GM18907 (cell line): ENCODE measurements at regions not wholly inside any gene's neighbourhood (a gene's known extent, or its start where the extent isn't known, plus 50 kb on each side); places are given as distances from the start of the nearest gene placed in this dataset.
"Not testable (repeated sequence)": the region's sequence is repeated elsewhere in the genome, so short reads cannot be mapped to it uniquely, and the experiment has no call there.

Experiments
- ATAC-seq: cut with Tn5 transposase; IDR thresholded peaks from one replicate; pipeline ENCODE4 v1.9.1; 2021; ENCODE audit warnings: mild to moderate bottlenecking, moderate library complexity; ENCODE audit not compliant: unreplicated experiment

DNA sequence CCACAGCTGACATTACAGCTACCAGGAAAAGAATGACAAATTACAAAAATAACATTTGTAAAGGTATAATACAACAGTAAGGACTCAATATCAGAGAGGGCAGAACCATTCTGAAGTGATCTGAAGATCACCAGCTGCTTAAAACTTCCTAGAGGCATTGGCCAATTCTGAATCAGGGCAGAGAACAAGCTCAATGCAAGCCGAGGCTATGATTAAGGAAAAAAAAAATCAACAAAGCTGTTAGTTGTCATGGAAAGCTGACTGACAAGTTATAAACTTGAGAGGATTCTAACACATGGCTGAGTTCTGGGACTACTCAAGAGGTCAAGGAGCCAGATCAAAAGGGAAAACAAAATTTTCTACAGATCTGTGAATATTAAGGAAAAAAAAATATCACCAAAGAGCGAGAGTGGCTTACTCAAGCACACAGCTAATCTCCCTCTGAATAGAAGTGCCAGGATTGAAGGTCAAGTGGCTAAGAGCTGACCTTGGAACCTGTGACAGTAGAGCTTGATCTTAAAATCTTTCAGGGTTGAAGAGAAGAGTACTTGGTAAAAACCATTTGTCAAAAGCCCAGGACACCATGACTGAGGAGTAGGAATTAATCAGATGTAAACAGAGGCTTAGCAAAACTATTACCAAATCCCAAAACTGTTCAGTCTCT, 383.4 kb downstream of the USP25 start:
- no peak for ATAC-seq

DNA sequence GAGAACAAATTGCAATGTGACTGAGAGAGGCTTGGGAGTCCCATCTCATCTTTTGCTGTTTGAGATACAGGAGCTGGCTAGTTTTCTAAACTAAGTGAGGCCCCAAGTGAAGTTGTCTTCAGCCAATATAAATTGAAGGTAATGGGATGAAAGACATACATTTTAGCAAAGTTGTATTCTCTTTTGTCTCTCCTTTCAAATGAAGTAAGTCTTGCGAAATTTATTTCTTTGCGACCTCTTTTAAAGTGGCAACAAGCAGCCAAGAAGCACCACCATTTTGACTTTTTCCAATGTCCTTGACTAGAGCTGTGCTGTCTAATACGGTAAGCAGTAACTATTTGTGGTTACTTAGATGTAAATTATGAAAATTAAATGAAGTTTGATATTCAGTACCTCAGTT, 385.7 kb downstream of the USP25 start:
- no peak for ATAC-seq

DNA sequence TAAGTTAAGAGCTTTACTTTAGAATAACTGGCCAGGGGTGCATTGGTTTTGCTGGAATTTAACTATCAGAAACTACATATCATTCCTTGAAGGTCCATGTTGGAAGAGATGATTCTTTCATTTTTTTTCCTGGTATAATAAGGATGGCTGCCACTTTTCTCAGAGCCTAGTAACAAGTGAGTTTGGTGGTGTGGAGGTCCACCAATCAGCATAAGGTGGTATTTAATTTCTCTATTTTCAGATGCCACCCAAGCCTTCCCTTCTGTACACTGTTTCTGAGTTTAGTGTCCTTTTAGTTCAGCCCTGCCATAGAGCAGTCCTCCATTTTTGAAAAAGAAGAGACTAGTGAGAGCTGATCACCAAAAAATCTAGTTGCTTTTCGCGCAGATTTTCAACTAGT, 386.3 kb downstream of the USP25 start:
- ATAC-seq: no peak

DNA sequence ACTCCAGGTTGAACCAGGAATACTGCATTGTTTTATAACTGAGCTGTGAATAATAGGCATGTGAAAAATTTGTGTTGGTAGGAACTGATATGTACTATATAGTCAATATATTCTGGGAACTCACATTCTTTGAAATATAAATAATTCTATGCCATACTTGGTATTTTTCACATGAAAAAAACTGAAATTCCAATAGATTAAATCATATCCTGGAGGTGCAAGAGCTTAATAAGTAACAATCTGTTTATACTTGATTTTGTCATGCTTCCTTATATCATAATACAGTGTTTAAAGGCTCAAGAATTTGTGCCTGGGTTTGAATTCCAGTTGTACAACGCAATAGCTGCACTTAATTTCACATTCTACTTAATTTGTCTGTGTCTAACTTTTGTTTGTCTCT, 387.0 kb downstream of the USP25 start:
- no peak for ATAC-seq

DNA sequence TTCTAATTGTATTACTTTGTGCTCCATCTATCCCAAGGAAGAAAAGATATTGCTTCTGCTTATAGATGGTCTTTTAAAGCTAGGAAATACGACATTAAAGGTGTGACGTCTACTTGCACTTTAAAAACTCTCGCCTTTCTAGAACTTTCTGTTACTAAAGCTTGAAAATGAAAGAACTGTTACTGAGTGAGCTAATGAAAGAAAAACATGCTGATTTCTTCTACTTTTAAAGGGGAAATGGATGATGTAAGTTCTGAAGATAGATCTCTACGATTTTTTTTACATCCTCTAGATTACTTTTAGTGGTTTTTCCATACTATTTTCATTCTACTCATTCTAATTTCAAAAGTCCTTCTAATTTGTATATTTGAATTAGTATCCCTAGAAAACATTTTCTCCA, 387.5 kb downstream of the USP25 start:
- ATAC-seq: no peak

DNA sequence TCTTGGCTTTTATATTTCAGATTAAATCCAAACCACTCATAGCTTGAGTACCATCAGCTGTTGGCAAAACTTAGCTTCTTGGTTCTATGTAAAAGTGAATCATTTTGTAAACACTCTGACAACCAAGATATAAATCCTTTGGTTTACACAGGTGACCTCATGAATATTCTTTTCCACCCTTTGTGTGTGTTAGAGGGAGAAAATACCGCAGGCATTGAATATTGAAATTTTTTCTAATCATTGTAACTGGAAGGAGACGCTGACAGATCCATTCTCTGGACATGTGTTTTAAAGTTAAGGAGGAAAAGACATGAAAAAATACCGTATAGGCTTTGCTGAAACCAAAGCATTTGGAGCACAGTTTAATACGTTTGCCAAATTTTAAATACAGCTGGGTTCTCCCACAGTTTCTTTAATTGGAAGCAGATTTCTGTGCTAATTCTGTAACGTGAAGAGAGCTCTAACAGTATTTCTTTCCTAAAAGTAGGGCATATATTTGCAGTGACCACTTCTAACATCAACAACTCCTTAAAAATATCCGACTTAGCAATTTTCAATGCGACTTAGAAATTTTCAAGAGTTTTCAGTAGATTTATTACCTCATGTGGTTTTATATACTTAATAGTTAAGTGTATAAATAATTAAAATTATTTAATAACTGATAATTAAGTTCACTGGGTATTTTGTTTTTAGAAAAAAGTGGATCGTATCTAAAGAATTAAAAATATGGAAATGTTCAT, 388.2 kb downstream of the USP25 start:
- no peak for ATAC-seq

DNA sequence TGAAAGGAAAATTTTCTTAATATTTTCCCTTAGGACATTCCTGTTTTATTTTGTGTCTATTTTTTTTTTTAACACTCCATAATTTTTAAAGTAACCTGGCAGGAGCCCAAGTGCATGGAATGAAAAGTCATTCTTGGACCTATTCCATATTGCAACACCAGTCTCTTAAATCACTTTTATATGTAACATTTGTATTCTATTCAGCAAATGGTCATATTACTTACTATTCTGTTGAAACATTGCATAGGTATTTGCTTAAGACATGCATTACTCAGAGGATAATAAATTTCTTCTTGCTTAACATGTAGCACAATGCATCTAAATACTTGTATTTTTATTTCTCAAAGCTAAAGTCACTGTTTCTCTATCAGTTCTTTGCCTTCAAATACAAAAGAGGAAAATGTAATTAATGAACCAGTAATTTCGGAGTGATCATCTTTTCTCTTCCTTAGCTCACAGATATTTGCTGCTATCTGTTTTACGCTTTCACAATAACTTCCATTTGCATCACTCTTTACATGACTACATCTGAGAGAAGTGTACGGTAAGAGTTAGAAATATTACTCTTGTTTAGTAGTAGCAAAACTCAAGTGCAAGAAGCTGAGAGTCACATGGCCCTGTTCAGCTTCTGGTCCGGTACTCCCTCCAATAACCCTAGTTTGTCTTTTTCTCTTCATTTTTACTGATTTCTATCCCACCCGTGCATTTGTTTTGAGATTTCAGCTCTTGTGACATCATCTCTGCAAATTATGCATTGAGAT, 394.8 kb downstream of the USP25 start:
- ATAC-seq: no peak

DNA sequence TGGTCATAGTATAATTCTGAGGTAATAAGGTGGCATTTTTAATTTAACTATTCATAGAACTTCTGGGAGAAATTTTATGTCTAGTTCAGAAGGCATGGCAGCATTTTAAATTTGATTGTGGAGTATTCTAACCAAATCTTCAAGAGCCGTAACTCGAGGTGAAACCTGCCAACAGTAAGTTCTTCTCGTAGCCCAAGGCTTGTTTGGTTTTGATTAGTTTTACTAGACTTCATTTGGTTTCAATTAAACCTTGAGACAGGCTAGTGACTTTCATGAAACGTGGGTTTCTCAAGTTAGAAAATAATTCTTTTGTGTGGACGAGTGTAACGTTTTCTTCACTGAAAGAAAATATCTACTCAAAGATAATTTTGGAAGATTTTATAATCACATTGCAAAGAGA, 395.5 kb downstream of the USP25 start:
- ATAC-seq: no peak

DNA sequence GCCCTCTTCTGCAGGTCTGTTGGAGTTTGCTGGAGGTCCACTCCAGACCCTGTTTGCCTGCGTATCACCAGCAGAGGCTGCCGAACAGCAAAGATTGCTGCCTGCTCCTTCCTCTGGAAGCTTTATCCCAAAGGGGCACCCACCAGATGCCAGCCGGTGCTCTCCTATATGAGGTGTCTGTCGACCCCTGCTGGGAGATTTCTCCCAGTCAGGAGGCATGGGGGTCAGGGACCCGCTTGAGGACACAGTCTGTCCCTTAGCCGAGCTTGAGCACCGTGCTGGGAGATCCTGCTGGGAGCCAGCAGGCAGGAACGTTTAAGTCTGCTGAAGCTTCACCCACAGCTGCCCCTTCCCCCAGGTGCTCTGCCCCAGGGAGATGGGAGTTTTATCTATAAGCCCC, 402.7 kb downstream of the USP25 start:
- not testable (repeated sequence) for ATAC-seq

DNA sequence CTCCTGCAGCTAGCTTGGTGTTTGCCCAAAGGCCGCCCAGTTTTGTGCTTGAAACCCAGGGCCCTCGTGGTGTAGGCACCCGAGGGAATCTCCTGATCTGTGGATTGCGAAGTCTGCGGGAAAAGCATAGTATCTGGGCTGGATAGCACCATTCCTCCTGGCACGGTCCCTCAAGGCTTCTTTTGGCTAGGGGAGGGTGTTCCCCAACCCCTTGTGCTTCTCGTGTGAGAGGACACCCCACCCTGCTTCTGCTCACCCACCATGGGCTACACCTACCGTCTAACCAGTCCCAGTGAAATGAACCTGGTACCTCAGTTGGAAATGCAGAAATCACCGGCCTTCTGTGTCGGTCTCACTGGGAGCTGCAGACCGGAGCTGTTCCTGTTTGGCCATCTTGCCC, 403.5 kb downstream of the USP25 start:
- no peak for ATAC-seq

DNA sequence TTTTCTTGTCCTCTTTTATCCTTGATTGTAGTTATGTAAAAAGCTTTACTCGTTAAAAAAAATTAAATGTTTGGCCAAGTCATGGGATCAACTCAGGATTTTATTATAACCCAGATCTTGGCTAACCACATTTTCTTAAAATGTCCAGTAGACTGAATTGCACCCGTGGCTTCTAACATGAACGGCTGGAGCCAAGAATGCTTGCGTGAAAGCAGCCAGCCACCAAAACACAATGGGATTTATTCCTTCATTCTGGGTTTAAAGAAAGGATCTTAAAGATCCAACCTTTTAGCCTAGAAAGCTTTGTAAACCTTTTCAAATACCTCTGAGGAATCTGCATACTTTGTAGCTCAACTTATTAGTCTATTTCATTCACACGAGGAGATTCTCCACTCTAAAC, 404.4 kb downstream of the USP25 start:
- no peak for ATAC-seq

DNA sequence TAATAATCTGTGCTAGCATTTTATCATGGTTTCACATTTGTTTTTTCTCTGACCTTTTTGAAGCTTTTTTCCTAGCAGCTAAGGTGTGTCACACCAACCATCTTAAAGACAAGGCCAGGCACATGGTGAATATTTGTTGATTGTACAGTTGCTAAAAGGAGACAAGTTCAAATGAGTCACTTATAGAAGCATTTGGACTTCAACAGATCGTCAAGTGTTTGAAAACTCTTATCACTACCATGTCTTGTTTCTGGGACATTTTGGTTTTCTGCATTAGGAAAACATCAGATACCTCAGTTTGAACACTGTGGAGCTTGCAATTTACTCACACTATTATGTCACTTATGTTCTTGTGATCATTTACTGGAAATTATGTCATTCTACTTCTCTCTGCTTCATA, 407.3 kb downstream of the USP25 start:
- ATAC-seq: no peak

DNA sequence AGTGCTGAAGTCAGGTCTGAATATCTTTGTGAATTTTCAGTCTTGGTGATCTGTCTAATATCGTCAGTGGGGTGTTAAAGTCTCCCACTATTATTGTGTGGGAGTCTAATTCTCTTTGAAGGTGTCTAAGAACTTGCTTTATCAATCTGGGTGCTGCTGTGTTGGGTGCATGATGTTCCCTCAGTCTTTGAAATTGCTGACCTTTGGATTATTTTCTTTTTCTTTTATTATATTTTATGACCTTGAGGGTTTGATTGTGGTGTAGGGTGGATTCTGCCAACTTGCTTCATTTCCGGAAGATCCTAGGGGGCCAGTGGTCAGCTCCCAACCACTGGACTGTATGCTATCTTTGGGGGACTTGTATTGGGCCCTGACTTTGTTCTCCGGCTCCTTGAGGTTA, 415.3 kb downstream of the USP25 start:
- no peak for ATAC-seq

DNA sequence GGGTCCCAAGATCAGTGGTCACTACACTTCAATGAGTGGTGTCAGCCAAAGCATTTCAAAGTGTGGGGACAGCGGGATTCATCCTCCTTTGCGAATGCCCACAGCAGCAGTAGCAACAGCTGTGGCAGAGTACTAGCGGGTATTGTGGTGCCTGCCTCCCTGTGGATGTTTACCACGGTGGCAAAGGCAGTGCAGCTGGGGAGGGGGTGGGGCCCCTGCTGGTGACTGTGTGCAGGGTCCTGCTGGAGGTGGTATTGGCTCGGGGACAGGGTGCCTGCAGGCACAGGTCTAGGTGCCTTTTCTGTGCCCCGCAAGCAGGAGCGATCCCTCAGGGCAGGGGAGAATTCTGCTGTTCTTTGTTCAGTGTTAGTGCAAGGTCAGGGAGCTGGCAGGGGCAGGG, 415.7 kb downstream of the USP25 start:
- no peak for ATAC-seq

DNA sequence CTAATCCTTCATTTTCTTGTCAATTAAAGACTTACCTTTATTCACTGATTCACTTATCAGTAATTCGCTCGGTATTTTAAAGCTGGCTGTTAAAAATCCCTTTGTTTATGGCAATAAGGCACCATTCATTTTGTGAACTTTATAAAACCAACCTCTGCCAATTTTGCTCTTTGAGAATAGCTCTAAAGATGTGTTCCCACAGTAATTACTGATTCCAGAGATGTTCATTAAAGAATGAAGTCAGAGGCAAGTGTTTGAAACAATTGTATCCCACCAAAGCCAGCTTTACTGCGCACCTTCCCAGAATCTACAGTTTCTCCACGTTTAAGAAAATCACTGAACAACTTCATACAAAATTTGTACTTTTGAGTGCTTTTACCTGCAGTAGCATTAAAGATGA, 424.5 kb downstream of the USP25 start:
- no peak for ATAC-seq

DNA sequence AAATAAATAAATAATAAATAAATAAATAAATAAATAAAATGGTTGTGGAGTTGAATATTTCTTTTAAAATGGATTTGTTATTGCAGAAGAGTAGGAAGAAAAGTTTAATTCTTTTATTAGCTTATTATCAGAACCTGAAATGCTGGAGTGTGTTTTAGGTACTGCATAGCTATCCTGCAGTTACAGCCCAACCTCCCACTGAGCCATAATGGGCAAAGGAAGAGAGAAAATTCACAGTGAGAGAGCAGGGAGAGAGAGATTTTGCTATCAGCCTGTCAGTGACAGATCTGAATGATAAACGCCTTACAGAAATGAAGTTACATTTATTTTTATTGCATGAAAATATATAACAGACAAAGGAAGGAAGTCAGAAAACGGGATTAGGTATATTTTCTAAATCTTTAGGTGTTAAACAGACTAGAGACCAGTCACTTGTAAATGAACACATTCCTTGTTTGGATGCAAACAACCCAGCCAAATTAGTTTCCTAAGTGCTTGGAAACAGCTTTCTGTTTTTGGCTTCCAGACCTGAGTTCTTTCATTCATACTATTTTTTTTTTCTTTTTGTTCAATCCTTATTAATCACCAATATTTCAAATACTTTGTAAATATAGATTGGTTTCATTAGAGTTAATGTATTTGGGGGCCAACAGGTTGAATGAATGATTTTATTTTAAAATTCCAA, 425.3 kb downstream of the USP25 start:
- no peak for ATAC-seq

DNA sequence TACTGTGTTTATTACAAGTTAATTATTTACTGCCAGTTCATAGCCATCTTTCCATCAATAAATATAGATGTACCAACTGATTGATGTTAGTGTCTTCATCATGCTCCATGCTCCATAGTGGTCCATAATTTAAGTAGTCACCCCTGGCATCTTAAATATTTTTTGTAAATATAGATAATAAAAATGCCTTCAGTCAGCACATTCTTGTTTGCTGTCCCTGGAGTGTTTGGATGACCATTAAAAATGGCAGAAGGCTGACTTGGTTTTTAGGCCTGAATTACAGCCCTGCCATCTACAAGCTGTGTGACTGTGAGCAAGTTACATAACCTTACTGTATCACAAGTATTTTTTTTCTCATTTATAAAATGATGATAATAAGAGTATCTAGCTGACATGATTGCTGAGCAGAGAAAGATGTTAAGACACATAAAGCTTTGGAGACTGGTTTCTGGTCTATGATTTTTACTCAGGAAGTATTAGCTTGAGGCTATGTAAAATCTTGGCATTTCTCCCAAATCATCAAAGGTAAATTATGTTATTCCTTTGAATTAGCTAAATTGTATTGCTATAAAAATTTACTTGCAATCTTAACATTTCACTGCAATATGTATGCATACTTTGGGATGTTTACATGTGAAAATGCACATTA, 427.2 kb downstream of the USP25 start:
- no peak for ATAC-seq

DNA sequence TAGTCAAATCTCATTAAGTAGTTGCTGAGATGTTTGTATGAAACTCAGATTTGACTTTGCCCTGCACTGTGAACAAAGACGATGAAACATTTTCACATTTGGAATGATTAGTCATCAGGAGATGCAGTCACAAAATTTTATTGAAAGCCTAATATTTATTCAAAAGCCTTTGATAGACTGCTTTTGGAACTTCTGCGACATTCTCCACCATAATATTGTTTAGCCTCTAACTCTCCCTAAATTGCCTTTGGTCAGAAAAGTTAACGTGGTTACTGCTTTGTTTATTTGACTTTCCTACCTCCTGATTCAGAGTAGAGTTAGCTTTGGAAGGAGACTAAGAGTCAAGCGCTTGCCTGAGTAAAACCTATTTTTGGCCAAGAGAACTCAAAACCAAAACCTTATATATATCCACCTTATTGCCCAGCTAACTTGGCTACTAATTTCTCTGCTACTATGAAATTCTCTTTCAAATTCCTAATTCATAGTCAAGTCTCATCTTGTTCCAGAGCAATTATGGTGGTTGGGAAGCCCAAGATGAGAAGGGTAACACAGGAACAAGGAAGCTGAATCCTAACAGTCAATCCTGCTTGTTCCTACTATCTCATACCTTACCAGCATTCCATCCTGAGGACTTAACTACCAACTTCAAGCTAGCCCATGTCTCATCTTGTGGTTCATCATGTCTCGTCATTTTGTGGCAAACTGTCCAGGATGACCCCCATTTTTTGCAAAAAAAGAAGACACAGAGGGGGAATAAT, 429.6 kb downstream of the USP25 start:
- ATAC-seq: no peak

DNA sequence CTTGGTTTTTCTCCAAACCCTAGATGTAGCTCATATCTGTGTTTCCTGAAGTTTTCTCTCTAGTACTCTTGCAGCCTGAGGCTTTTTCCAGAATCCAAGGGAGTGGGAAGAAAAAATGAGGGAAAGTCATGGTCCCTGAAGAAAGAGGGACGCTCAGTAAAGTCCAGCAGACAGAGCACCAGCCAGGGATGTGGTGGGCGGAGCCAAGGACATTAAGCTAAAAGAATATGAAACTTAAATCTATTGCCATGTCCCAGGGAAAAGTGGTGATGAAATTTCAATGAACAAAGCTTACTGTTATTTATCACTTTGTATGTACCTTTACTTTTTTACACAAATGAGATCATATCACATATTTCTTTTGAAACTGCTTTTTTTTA, 430.2 kb downstream of the USP25 start:
- no peak for ATAC-seq

DNA sequence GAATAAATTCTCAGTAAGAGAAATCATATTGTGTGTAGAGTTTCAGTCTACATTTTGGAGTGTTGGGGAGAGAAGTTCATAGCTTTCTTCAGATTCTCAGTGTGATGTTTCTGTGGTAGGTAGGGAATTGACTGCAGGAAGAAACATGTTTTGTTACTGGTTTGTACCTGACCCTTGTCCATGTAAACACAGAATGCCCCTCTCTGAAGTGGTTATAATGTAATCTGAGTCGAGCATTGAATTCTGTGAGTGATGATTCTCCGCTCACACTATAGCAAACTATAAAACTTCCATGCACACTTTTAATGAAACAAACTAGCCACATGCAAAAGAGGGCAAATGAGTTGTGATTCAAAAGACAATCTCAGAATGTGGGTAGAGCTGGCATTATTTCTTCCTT, 433.2 kb downstream of the USP25 start:
- no peak for ATAC-seq
